GM21515 (cell line): ENCODE measurements at regions not wholly inside any gene's neighbourhood (a gene's known extent, or its start where the extent isn't known, plus 50 kb on each side); places are given as distances from the start of the nearest gene placed in this dataset.
"Not testable (repeated sequence)": the region's sequence is repeated elsewhere in the genome, so short reads cannot be mapped to it uniquely, and the experiment has no call there.

ENCODE experiments used
- ATAC-seq: cut with Tn5 transposase; IDR thresholded peaks from one replicate; pipeline ENCODE4 v1.9.1; 2021; ENCODE audit not compliant: unreplicated experiment

- ATAC-seq = no peak
These were observed 322.7 kb downstream of the ZNF326 start for GRCh38 chr1:90317628-90318027.

GRCh38 chr1:90314533-90314932, 319.6 kb downstream of the ZNF326 start:
- no peak for ATAC-seq

- ATAC-seq = no peak
These were observed 318.9 kb downstream of the ZNF326 start for GRCh38 chr1:90313778-90314177.

- no peak for ATAC-seq
These were observed 314.9 kb downstream of the ZNF326 start for GRCh38 chr1:90309806-90310205.

GRCh38 chr1:90308421-90308820, 313.5 kb downstream of the ZNF326 start:
- no peak for ATAC-seq

GRCh38 chr1:90305577-90305976, 310.7 kb downstream of the ZNF326 start:
- no peak for ATAC-seq

- no peak for ATAC-seq
These were observed 301.4 kb downstream of the ZNF326 start for GRCh38 chr1:90296327-90296726.

- no peak for ATAC-seq
These were observed 300.6 kb downstream of the ZNF326 start for GRCh38 chr1:90295534-90295933.

GRCh38 chr1:90291431-90292216, 296.7 kb downstream of the ZNF326 start:
- ATAC-seq = no peak

- no peak for ATAC-seq
These were observed 287.9 kb downstream of the ZNF326 start for GRCh38 chr1:90282811-90283210.

GRCh38 chr1:90281886-90282285, 287.0 kb downstream of the ZNF326 start:
- not testable (repeated sequence) for ATAC-seq

- ATAC-seq = no peak
These were observed 282.4 kb downstream of the ZNF326 start for GRCh38 chr1:90277270-90277669.

GRCh38 chr1:90274376-90274775, 279.5 kb downstream of the ZNF326 start:
- ATAC-seq = no peak

GRCh38 chr1:90273241-90273774, 278.4 kb downstream of the ZNF326 start:
- ATAC-seq = no peak

- no peak for ATAC-seq
These were observed 267.9 kb downstream of the ZNF326 start for GRCh38 chr1:90262791-90263190.

- ATAC-seq = no peak
These were observed 267.4 kb downstream of the ZNF326 start for GRCh38 chr1:90262286-90262685.

- ATAC-seq = no peak
These were observed 251.2 kb downstream of the ZNF326 start for GRCh38 chr1:90246069-90246468.

GRCh38 chr1:90236493-90236892, 241.6 kb downstream of the ZNF326 start:
- ATAC-seq = no peak

GRCh38 chr1:90223401-90223800, 228.5 kb downstream of the ZNF326 start:
- no peak for ATAC-seq

GRCh38 chr1:90220941-90221693, 226.2 kb downstream of the ZNF326 start:
- ATAC-seq = no peak

- no peak for ATAC-seq
These were observed 225.6 kb downstream of the ZNF326 start for GRCh38 chr1:90220496-90220895.
